Astrocyte (in vitro differentiated cells and primary cell): ENCODE measurements at regions not wholly inside any gene's neighbourhood (a gene's known extent, or its start where the extent isn't known, plus 50 kb on each side); places are given as distances from the start of the nearest gene placed in this dataset.

Experiments
- CTCF ChIP-seq: IDR thresholded peaks from 2 replicates; pipeline ENCODE4 v1.5.1; 2011; ENCODE audit warnings: low read depth, mild to moderate bottlenecking, inconsistent platforms, low read length, moderate library complexity; ENCODE audit not compliant: insufficient read depth
- EZH2 ChIP-seq: IDR thresholded peaks from 2 replicates; pipeline ENCODE4 v1.6.1; 2012; ENCODE audit warnings: mild to moderate bottlenecking, low read length, inconsistent platforms; ENCODE audit not compliant: insufficient read depth

- TF ChIP-seq CTCF (no peak), EZH2 (no peak)
These were observed 172.7 kb upstream of the C14orf180 start for GRCh38 chr14:104406831-104407230.
